Glutamatergic neuron (in vitro differentiated cells): ENCODE measurements at regions not wholly inside any gene's neighbourhood (a gene's known extent, or its start where the extent isn't known, plus 50 kb on each side); places are given as distances from the start of the nearest gene placed in this dataset.

Experiments
- DNase-seq: peaks from one replicate; pipeline ENCODE4 v3.0.0; 2022
- H3K27ac Mint-ChIP-seq: one replicate; pipeline ENCODE4 v1.8.0; 2020; ENCODE audit warnings: mild to moderate bottlenecking, mixed read lengths, inconsistent platforms; ENCODE audit not compliant: unreplicated experiment
- H3K27me3 Mint-ChIP-seq: one replicate; pipeline ENCODE4 v1.8.0; 2020; ENCODE audit warnings: mild to moderate bottlenecking, moderate library complexity, mixed read lengths, inconsistent platforms; ENCODE audit not compliant: unreplicated experiment
- H3K36me3 Mint-ChIP-seq: one replicate; pipeline ENCODE4 v1.8.0; 2020; ENCODE audit warnings: mild to moderate bottlenecking, mixed read lengths, inconsistent platforms; ENCODE audit not compliant: unreplicated experiment
- H3K4me1 Mint-ChIP-seq: one replicate; pipeline ENCODE4 v1.8.0; 2020; ENCODE audit warnings: mild to moderate bottlenecking, low read depth, mixed read lengths, inconsistent platforms; ENCODE audit not compliant: unreplicated experiment
- H3K4me3 Mint-ChIP-seq: one replicate; pipeline ENCODE4 v1.8.0; 2020; ENCODE audit warnings: mild to moderate bottlenecking, mixed read lengths, inconsistent platforms; ENCODE audit not compliant: unreplicated experiment
- H3K9me3 Mint-ChIP-seq: one replicate; pipeline ENCODE4 v1.8.0; 2020; ENCODE audit warnings: mild to moderate bottlenecking, moderate library complexity, mixed read lengths, inconsistent platforms; ENCODE audit not compliant: unreplicated experiment
- CTCF ChIP-seq: fragments of 200-600 bp; sonication (generic); IDR thresholded peaks from one replicate; pipeline ENCODE4 v1.5.0; 2021; ENCODE audit not compliant: partially characterized antibody, unreplicated experiment

DNA sequence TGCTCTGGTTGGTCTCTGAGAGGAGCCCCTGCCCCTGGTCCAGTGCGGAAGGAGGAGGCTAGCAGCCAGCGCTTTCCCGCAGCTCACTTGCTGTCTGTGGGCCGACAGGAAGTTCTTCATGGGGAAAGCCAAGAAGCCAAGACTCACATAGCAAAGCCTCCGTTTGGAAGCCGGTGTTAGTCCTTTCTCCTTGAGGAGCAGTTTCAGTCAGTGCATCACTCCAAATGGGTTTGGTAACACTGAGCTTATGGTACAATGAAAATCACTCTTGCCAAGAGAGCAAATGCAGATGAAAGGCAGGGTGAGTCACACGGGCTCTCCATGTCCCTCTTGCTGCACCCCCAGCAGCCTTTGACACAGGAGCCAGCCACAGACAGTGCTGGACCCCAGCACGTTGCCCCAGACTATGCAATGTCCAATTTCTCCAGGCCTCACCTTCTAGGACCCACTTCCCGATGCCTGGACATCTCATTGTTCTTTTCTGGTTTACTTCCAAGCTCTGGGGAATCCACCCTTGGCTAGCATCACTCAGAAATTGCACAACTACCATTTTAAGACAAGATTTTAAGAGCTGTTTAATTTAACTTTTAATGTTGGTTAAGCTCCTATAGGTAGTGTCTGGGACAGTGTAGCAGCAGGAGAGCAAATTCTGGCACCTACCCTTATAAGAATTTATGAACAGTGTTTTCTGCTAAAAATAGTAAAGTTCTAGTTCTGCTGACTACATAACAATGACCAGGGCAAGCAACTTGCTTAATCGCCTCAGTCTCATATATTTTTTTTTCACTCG is 174.9 kb downstream of the ASB1 start:
- no peak for DNase-seq
- H3K27me3 Mint-ChIP-seq: peaks cover 3% of the 10 kb centered on the region
- H3K27ac Mint-ChIP-seq: no peak overlapping the region
- TF ChIP-seq CTCF: no peak
- no peaks in the 10 kb centered on the region for H3K4me1 Mint-ChIP-seq
- H3K36me3 Mint-ChIP-seq: peaks cover 4% of the 10 kb centered on the region
- H3K9me3 Mint-ChIP-seq: peaks cover 6% of the 10 kb centered on the region
- no peak overlapping the region for H3K4me3 Mint-ChIP-seq

DNA sequence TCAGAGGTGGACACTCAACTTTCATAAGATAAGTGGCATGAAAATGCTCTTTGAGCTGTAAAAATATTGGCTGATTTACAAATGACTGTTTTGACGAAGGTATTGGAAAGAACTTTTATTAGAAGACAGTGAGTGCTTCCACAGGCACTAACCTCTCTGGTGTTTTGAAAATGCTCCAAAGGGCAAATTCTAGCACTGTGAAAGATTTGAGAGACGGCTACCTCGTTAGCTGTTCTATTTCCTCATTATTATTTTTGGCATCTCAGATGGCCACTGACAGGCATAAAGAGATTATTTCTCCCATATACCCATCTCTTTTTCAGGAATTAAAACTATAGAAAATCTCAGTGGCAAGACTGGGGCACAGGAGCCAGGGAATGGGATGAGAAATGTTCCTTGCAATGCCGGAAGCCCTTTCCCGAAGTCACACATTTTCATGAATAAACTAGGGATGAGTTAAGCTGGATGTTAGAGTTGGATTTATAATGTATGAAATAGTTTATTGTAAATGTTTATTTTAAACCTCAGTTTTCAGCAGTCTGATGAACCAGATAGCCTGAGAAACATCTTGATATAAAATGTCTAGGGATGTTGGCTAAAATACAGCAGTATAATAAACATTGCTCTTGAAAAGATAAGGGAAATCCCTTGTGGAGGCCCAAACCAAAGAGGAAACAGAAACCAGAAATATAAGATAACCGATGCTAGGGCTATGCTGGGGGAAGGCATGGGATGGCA is 175.7 kb downstream of the ASB1 start:
- Mint-ChIP-seq H3K4me1 (no peaks in the 10 kb centered on the region), H3K9me3 (peaks cover 6% of the 10 kb centered on the region), H3K27ac (no peak overlapping the region), H3K27me3 (peaks cover 3% of the 10 kb centered on the region), H3K36me3 (peaks cover 4% of the 10 kb centered on the region), H3K4me3 (no peak overlapping the region)
- no peak for DNase-seq
- TF ChIP-seq CTCF: no peak

DNA sequence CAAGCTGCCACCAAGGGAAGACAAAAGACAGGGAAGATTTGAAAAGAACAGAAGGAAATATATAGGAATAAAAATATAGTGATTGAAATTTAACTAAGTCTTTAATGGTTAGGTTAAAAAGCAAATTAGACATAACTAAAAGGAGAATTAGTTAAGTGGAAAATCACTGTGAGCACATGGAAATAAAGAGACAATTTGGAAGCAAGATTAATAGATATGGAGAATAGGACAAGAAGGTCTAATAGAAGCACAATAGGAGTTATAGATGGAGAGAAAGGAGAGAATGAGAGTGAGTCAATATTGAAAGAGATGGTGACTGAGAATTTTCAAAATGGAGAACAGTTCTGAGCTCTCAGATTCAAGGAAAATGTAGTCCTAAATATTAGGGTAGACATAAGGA is 176.9 kb downstream of the ASB1 start:
- peaks cover 9% of the 10 kb centered on the region for H3K36me3 Mint-ChIP-seq
- peaks cover 3% of the 10 kb centered on the region for H3K27me3 Mint-ChIP-seq
- no peak for TF ChIP-seq CTCF
- peaks cover 6% of the 10 kb centered on the region for H3K9me3 Mint-ChIP-seq
- no peak overlapping the region for H3K4me3 Mint-ChIP-seq
- H3K4me1 Mint-ChIP-seq: no peaks in the 10 kb centered on the region
- H3K27ac Mint-ChIP-seq: no peak overlapping the region
- no peak for DNase-seq

DNA sequence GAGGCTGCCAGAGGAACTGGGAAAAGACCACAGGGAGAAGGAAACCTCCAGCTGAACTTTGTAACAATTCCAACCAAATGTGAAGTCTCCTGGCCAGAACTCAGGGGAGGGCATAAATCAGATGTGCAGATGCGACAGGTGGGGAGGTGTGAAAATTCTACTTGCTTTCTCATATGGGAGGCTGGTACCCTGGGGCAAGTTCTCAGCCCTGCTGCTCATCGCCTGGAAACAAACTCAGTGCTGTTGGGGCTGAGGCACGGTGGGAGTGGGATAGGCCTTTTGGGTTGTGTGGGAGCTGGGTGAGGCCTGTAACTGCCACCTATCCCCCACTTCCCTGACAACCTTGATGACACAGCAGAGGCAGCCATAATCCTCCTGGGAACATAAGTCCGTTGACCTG is 179.6 kb downstream of the ASB1 start:
- no peak overlapping the region for H3K4me3 Mint-ChIP-seq
- no peak overlapping the region for H3K27ac Mint-ChIP-seq
- H3K27me3 Mint-ChIP-seq: no peaks in the 10 kb centered on the region

More for the DNA sequence above, 179.6 kb downstream of the ASB1 start:
- DNase-seq: no peak
- no peaks in the 10 kb centered on the region for H3K4me1 Mint-ChIP-seq
- H3K36me3 Mint-ChIP-seq: peaks cover 9% of the 10 kb centered on the region
- peaks cover 4% of the 10 kb centered on the region for H3K9me3 Mint-ChIP-seq
- no peak for TF ChIP-seq CTCF
